ENCODE measurements at regions not wholly inside any gene's neighbourhood (a gene's known extent, or its start where the extent isn't known, plus 50 kb on each side); places are given as distances from the start of the nearest gene placed in this dataset.
"Not testable (repeated sequence)": the region's sequence is repeated elsewhere in the genome, so short reads cannot be mapped to it uniquely, and the experiment has no call there.

GRCh38 chr4:100926039-100926717 lies 408.4 kb upstream of the EMCN start:
- Histone ChIP-seq H3K9me3 (no peaks in the 10 kb centered on the region), H3K4me3 (no peak overlapping the region), H3K4me1 (no peaks in the 10 kb centered on the region), H3K27me3 (no peaks in the 10 kb centered on the region), H3K27ac (no peak overlapping the region), H3K36me3 (no peaks in the 10 kb centered on the region)
- no peak for DNase-seq
- TF ChIP-seq CTCF (IDR thresholded peaks at IDR 0.05): no peak
- ATAC-seq: no peak
- intact Hi-C loops (cut with DNase I): no loop called here

GRCh38 chr4:100913685-100914084 lies 395.9 kb upstream of the EMCN start:
- DNase-seq (no peak), ATAC-seq (no peak)
- no peaks in the 10 kb centered on the region for H3K27me3 ChIP-seq
- intact Hi-C loops (cut with DNase I): no loop called here
- H3K27ac ChIP-seq: no peak overlapping the region
- H3K9me3 ChIP-seq: no peaks in the 10 kb centered on the region
- TF ChIP-seq CTCF (IDR thresholded peaks at IDR 0.05): no peak
- no peaks in the 10 kb centered on the region for H3K36me3 ChIP-seq
- no peaks in the 10 kb centered on the region for H3K4me1 ChIP-seq
- H3K4me3 ChIP-seq: no peak overlapping the region

- H3K36me3 ChIP-seq: no peaks in the 10 kb centered on the region
- no peaks in the 10 kb centered on the region for H3K4me1 ChIP-seq
- no peaks in the 10 kb centered on the region for H3K9me3 ChIP-seq
- H3K27me3 ChIP-seq: no peaks in the 10 kb centered on the region
- no peak overlapping the region for H3K4me3 ChIP-seq
- TF ChIP-seq CTCF (IDR thresholded peaks at IDR 0.05): no peak
- H3K27ac ChIP-seq: no peak overlapping the region
- intact Hi-C loops (cut with DNase I): no loop called here
- ATAC-seq: no peak
- DNase-seq: no peak
These were observed 390.7 kb upstream of the EMCN start for GRCh38 chr4:100908540-100908939.

- TF ChIP-seq CTCF (IDR thresholded peaks at IDR 0.05): peak; percentile 40
- ATAC-seq (no peak), DNase-seq (no peak)
- intact Hi-C loops (cut with DNase I): no loop called here
- Histone ChIP-seq H3K27ac (no peak overlapping the region), H3K27me3 (no peaks in the 10 kb centered on the region), H3K36me3 (no peaks in the 10 kb centered on the region), H3K4me1 (no peaks in the 10 kb centered on the region), H3K4me3 (no peak overlapping the region), H3K9me3 (no peaks in the 10 kb centered on the region)
These were observed 389.9 kb upstream of the EMCN start for GRCh38 chr4:100907465-100908454.

GRCh38 chr4:100906973-100907372 lies 389.2 kb upstream of the EMCN start:
- DNase-seq: no peak
- Histone ChIP-seq H3K9me3 (no peaks in the 10 kb centered on the region), H3K36me3 (no peaks in the 10 kb centered on the region), H3K27me3 (no peaks in the 10 kb centered on the region), H3K4me3 (no peak overlapping the region), H3K27ac (no peak overlapping the region), H3K4me1 (no peaks in the 10 kb centered on the region)
- intact Hi-C loops (cut with DNase I): no loop called here
- ATAC-seq: no peak
- no peak for TF ChIP-seq CTCF (IDR thresholded peaks at IDR 0.05)

- intact Hi-C loops (cut with DNase I); DNase-seq; H3K27ac ChIP-seq; ATAC-seq; H3K9me3 ChIP-seq; H3K27me3 ChIP-seq; H3K4me3 ChIP-seq; H3K36me3 ChIP-seq; H3K4me1 ChIP-seq: not testable (repeated sequence)
These were observed 383.1 kb upstream of the EMCN start for GRCh38 chr4:100900945-100901344.
